ENCODE measurements at regions not wholly inside any gene's neighbourhood (a gene's known extent, or its start where the extent isn't known, plus 50 kb on each side); places are given as distances from the start of the nearest gene placed in this dataset.

- no peak for DNase-seq
- TF ChIP-seq CTCF (IDR thresholded peaks at IDR 0.05): no peak
- H3K4me1 ChIP-seq: no peaks in the 10 kb centered on the region
- ATAC-seq: no peak
- intact Hi-C loops (cut with DNase I): no loop called here
- H3K27ac ChIP-seq: no peak overlapping the region
- no peaks in the 10 kb centered on the region for H3K27me3 ChIP-seq (ENCODE audit: insufficient read depth in 3 of 3, low read length in 2 of 3)
- 95 to 97% (median 96%) methylated on average over 1 of the region's 1 CpG for whole genome bisulfite sequencing, 3 donors
- no peak overlapping the region for H3K4me3 ChIP-seq
- peaks cover 17% of the 10 kb centered on the region for H3K9me3 ChIP-seq
- H3K36me3 ChIP-seq (ENCODE audit: insufficient read depth in 1 of 2, low read depth in 1 of 2): no peaks in the 10 kb centered on the region
Measured at GRCh38 chr7:73939528-73939927, 78.6 kb downstream of the TMEM270 start.

GRCh38 chr7:73940701-73941238, 79.8 kb downstream of the TMEM270 start:
- H3K4me1 ChIP-seq: no peaks in the 10 kb centered on the region
- H3K36me3 ChIP-seq (ENCODE audit: insufficient read depth in 1 of 2, low read depth in 1 of 2): no peaks in the 10 kb centered on the region
- no peak for TF ChIP-seq CTCF (IDR thresholded peaks at IDR 0.05)
- no peak for DNase-seq
- intact Hi-C loops (cut with DNase I): no loop called here
- no peak for ATAC-seq
- whole genome bisulfite sequencing, 3 donors: 83 to 89% (median 84%) methylated on average over 2 of the region's 2 CpGs
- H3K4me3 ChIP-seq: no peak overlapping the region
- H3K27ac ChIP-seq: no peak overlapping the region
- H3K27me3 ChIP-seq (ENCODE audit: insufficient read depth in 3 of 3, low read length in 2 of 3): no peaks in the 10 kb centered on the region
- H3K9me3 ChIP-seq: peaks cover 21% of the 10 kb centered on the region

- ATAC-seq (peak in 1 of 4 donors; percentile 51), DNase-seq (no peak)
- no peak for TF ChIP-seq CTCF (IDR thresholded peaks at IDR 0.05)
- no peak overlapping the region for H3K4me3 ChIP-seq
- H3K9me3 ChIP-seq: peaks cover 21% of the 10 kb centered on the region
- H3K36me3 ChIP-seq (ENCODE audit: insufficient read depth in 1 of 2, low read depth in 1 of 2): no peaks in the 10 kb centered on the region
- no peaks in the 10 kb centered on the region for H3K4me1 ChIP-seq
- intact Hi-C loops (cut with DNase I): no loop called here
- WGBS, 3 donors: 69 to 78% (median 76%) methylated on average over 2 of the region's 2 CpGs
- H3K27ac ChIP-seq: no peak overlapping the region
- H3K27me3 ChIP-seq (ENCODE audit: insufficient read depth in 3 of 3, low read length in 2 of 3): no peaks in the 10 kb centered on the region
Measured at GRCh38 chr7:73941836-73942551, 81.0 kb downstream of the TMEM270 start.

- H3K4me3 ChIP-seq: no peak overlapping the region
- no peak overlapping the region for H3K27ac ChIP-seq
- peaks cover 22% of the 10 kb centered on the region for H3K9me3 ChIP-seq
- intact Hi-C loops (cut with DNase I): no loop called here
- ATAC-seq (no peak), DNase-seq (no peak)
- no peak for TF ChIP-seq CTCF (IDR thresholded peaks at IDR 0.05)
- H3K27me3 ChIP-seq (ENCODE audit: insufficient read depth in 3 of 3, low read length in 2 of 3): no peaks in the 10 kb centered on the region
- H3K4me1 ChIP-seq: no peaks in the 10 kb centered on the region
- 95 to 99% (median 95%) methylated on average over 2 of the region's 2 CpGs for WGBS, 3 donors
- H3K36me3 ChIP-seq (ENCODE audit: insufficient read depth in 1 of 2, low read depth in 1 of 2): no peaks in the 10 kb centered on the region
Measured at GRCh38 chr7:73945022-73945421, 83.0 kb upstream of the ELN start.

GRCh38 chr7:73948287-73948686, 79.7 kb upstream of the ELN start:
- Histone ChIP-seq H3K4me1 (no peaks in the 10 kb centered on the region), H3K36me3 (ENCODE audit: insufficient read depth in 1 of 2, low read depth in 1 of 2) (no peaks in the 10 kb centered on the region), H3K9me3 (peaks cover 9% of the 10 kb centered on the region), H3K4me3 (no peak overlapping the region), H3K27ac (no peak overlapping the region), H3K27me3 (ENCODE audit: insufficient read depth in 3 of 3, low read length in 2 of 3) (no peaks in the 10 kb centered on the region)
- no peak for ATAC-seq
- DNase-seq: no peak
- intact Hi-C loops (cut with DNase I): no loop called here
- no peak for TF ChIP-seq CTCF (IDR thresholded peaks at IDR 0.05)
- WGBS, 3 donors: 97 to 100% (median 98%) methylated on average over 1 of the region's 1 CpG
